ENCODE measurements at regions not wholly inside any gene's neighbourhood (a gene's known extent, or its start where the extent isn't known, plus 50 kb on each side); places are given as distances from the start of the nearest gene placed in this dataset.

GRCh38 chr2:185372188-185372587 lies 366.4 kb upstream of the FSIP2 start:
- Histone ChIP-seq H3K36me3 (ENCODE audit: control insufficient read depth, insufficient read depth, low read length) (no peaks in the 10 kb centered on the region), H3K4me3 (ENCODE audit: low read length) (no peak overlapping the region), H3K27ac (ENCODE audit: low read length) (no peak overlapping the region), H3K27me3 (ENCODE audit: control insufficient read depth, insufficient read depth, low read length) (no peaks in the 10 kb centered on the region), H3K4me1 (ENCODE audit: control insufficient read depth, insufficient read depth, low read length) (no peaks in the 10 kb centered on the region), H3K9me3 (ENCODE audit: control insufficient read depth, insufficient read depth, low read length) (no peaks in the 10 kb centered on the region)
- no peak for DNase-seq (ENCODE audit: low read depth, low spot score)
- WGBS (ENCODE audit: insufficient coverage, insufficient read length) = no CpG with 5 or more reads among the region's 3 CpGs

GRCh38 chr2:185373229-185373628 lies 365.4 kb upstream of the FSIP2 start:
- H3K9me3 ChIP-seq (ENCODE audit: control insufficient read depth, insufficient read depth, low read length) = no peaks in the 10 kb centered on the region
- no peak overlapping the region for H3K4me3 ChIP-seq (ENCODE audit: low read length)
- no peak for DNase-seq (ENCODE audit: low read depth, low spot score)
- H3K27me3 ChIP-seq (ENCODE audit: control insufficient read depth, insufficient read depth, low read length) = no peaks in the 10 kb centered on the region
- no peak overlapping the region for H3K27ac ChIP-seq (ENCODE audit: low read length)
- no peaks in the 10 kb centered on the region for H3K4me1 ChIP-seq (ENCODE audit: control insufficient read depth, insufficient read depth, low read length)
- H3K36me3 ChIP-seq (ENCODE audit: control insufficient read depth, insufficient read depth, low read length) = no peaks in the 10 kb centered on the region
- no CpG with 5 or more reads among the region's 2 CpGs for WGBS (ENCODE audit: insufficient coverage, insufficient read length)

GRCh38 chr2:185374878-185375277 lies 363.7 kb upstream of the FSIP2 start:
- Histone ChIP-seq H3K36me3 (ENCODE audit: control insufficient read depth, insufficient read depth, low read length) (no peaks in the 10 kb centered on the region), H3K27ac (ENCODE audit: low read length) (no peak overlapping the region), H3K4me1 (ENCODE audit: control insufficient read depth, insufficient read depth, low read length) (no peaks in the 10 kb centered on the region), H3K4me3 (ENCODE audit: low read length) (no peak overlapping the region), H3K9me3 (ENCODE audit: control insufficient read depth, insufficient read depth, low read length) (no peaks in the 10 kb centered on the region), H3K27me3 (ENCODE audit: control insufficient read depth, insufficient read depth, low read length) (no peaks in the 10 kb centered on the region)
- no peak for DNase-seq (ENCODE audit: low read depth, low spot score)
- no CpG with 5 or more reads among the region's 2 CpGs for WGBS (ENCODE audit: insufficient coverage, insufficient read length)

GRCh38 chr2:185375731-185376130 lies 362.9 kb upstream of the FSIP2 start:
- Histone ChIP-seq H3K9me3 (ENCODE audit: control insufficient read depth, insufficient read depth, low read length) (no peaks in the 10 kb centered on the region), H3K4me1 (ENCODE audit: control insufficient read depth, insufficient read depth, low read length) (no peaks in the 10 kb centered on the region), H3K36me3 (ENCODE audit: control insufficient read depth, insufficient read depth, low read length) (no peaks in the 10 kb centered on the region), H3K27me3 (ENCODE audit: control insufficient read depth, insufficient read depth, low read length) (no peaks in the 10 kb centered on the region), H3K27ac (ENCODE audit: low read length) (no peak overlapping the region), H3K4me3 (ENCODE audit: low read length) (no peak overlapping the region)
- no CpG with 5 or more reads among the region's 3 CpGs for WGBS (ENCODE audit: insufficient coverage, insufficient read length)
- DNase-seq (ENCODE audit: low read depth, low spot score) = no peak

GRCh38 chr2:185381631-185382030 lies 357.0 kb upstream of the FSIP2 start:
- Histone ChIP-seq H3K9me3 (ENCODE audit: control insufficient read depth, insufficient read depth, low read length) (no peaks in the 10 kb centered on the region), H3K4me1 (ENCODE audit: control insufficient read depth, insufficient read depth, low read length) (no peaks in the 10 kb centered on the region), H3K4me3 (ENCODE audit: low read length) (no peak overlapping the region), H3K27ac (ENCODE audit: low read length) (no peak overlapping the region), H3K27me3 (ENCODE audit: control insufficient read depth, insufficient read depth, low read length) (no peaks in the 10 kb centered on the region), H3K36me3 (ENCODE audit: control insufficient read depth, insufficient read depth, low read length) (no peaks in the 10 kb centered on the region)
- no peak for DNase-seq (ENCODE audit: low read depth, low spot score)
- no CpG with 5 or more reads among the region's 1 CpG for WGBS (ENCODE audit: insufficient coverage, insufficient read length)

- no peak overlapping the region for H3K4me3 ChIP-seq (ENCODE audit: low read length)
- no peaks in the 10 kb centered on the region for H3K27me3 ChIP-seq (ENCODE audit: control insufficient read depth, insufficient read depth, low read length)
- no peaks in the 10 kb centered on the region for H3K4me1 ChIP-seq (ENCODE audit: control insufficient read depth, insufficient read depth, low read length)
- H3K27ac ChIP-seq (ENCODE audit: low read length) = no peak overlapping the region
- no CpG with 5 or more reads among the region's 2 CpGs for WGBS (ENCODE audit: insufficient coverage, insufficient read length)
- no peaks in the 10 kb centered on the region for H3K9me3 ChIP-seq (ENCODE audit: control insufficient read depth, insufficient read depth, low read length)
- no peaks in the 10 kb centered on the region for H3K36me3 ChIP-seq (ENCODE audit: control insufficient read depth, insufficient read depth, low read length)
- DNase-seq (ENCODE audit: low read depth, low spot score) = no peak
Observed at GRCh38 chr2:185384822-185385560, 353.6 kb upstream of the FSIP2 start.

- Histone ChIP-seq H3K36me3 (ENCODE audit: control insufficient read depth, insufficient read depth, low read length) (no peaks in the 10 kb centered on the region), H3K4me3 (ENCODE audit: low read length) (no peak overlapping the region), H3K27me3 (ENCODE audit: control insufficient read depth, insufficient read depth, low read length) (no peaks in the 10 kb centered on the region), H3K9me3 (ENCODE audit: control insufficient read depth, insufficient read depth, low read length) (no peaks in the 10 kb centered on the region), H3K4me1 (ENCODE audit: control insufficient read depth, insufficient read depth, low read length) (no peaks in the 10 kb centered on the region), H3K27ac (ENCODE audit: low read length) (no peak overlapping the region)
- WGBS (ENCODE audit: insufficient coverage, insufficient read length) = no CpG with 5 or more reads among the region's 2 CpGs
- no peak for DNase-seq (ENCODE audit: low read depth, low spot score)
Observed at GRCh38 chr2:185388226-185388625, 350.4 kb upstream of the FSIP2 start.

GRCh38 chr2:185391543-185391942 lies 347.1 kb upstream of the FSIP2 start:
- no peak overlapping the region for H3K27ac ChIP-seq (ENCODE audit: low read length)
- no peaks in the 10 kb centered on the region for H3K27me3 ChIP-seq (ENCODE audit: control insufficient read depth, insufficient read depth, low read length)
- H3K4me1 ChIP-seq (ENCODE audit: control insufficient read depth, insufficient read depth, low read length) = 0 out of 2 replicates have a peak, but pooled peaks cover 1% of the 10 kb centered on the region
- H3K9me3 ChIP-seq (ENCODE audit: control insufficient read depth, insufficient read depth, low read length) = no peaks in the 10 kb centered on the region; the same call in 1 of the 2 replicates
- H3K4me3 ChIP-seq (ENCODE audit: low read length) = no peak overlapping the region
- no peaks in the 10 kb centered on the region for H3K36me3 ChIP-seq (ENCODE audit: control insufficient read depth, insufficient read depth, low read length)
- no peak for DNase-seq (ENCODE audit: low read depth, low spot score)

- H3K4me1 ChIP-seq (ENCODE audit: control insufficient read depth, insufficient read depth, low read length) = 0 out of 2 replicates have a peak, but pooled peaks cover 1% of the 10 kb centered on the region
- no peak for DNase-seq (ENCODE audit: low read depth, low spot score)
- no CpG with 5 or more reads among the region's 5 CpGs for WGBS (ENCODE audit: insufficient coverage, insufficient read length)
Observed at GRCh38 chr2:185393091-185393490, 345.5 kb upstream of the FSIP2 start.

GRCh38 chr2:185402474-185402873 lies 336.1 kb upstream of the FSIP2 start:
- no peaks in the 10 kb centered on the region for H3K9me3 ChIP-seq (ENCODE audit: control insufficient read depth, insufficient read depth, low read length)
- WGBS (ENCODE audit: insufficient coverage, insufficient read length) = no CpG with 5 or more reads among the region's 1 CpG

More at GRCh38 chr2:185393091-185393490, 345.5 kb upstream of the FSIP2 start:
- Histone ChIP-seq H3K4me3 (ENCODE audit: low read length) (no peak overlapping the region), H3K27ac (ENCODE audit: low read length) (no peak overlapping the region), H3K36me3 (ENCODE audit: control insufficient read depth, insufficient read depth, low read length) (no peaks in the 10 kb centered on the region), H3K27me3 (ENCODE audit: control insufficient read depth, insufficient read depth, low read length) (no peaks in the 10 kb centered on the region), H3K9me3 (ENCODE audit: control insufficient read depth, insufficient read depth, low read length) (no peaks in the 10 kb centered on the region; the same call in 1 of the 2 replicates)

GRCh38 chr2:185404578-185404977 lies 334.0 kb upstream of the FSIP2 start:
- WGBS (ENCODE audit: insufficient coverage, insufficient read length) = 100% methylated on average over 1 of the region's 2 CpGs
- DNase-seq (ENCODE audit: low read depth, low spot score) = no peak
- no peak overlapping the region for H3K4me3 ChIP-seq (ENCODE audit: low read length)
- no peaks in the 10 kb centered on the region for H3K9me3 ChIP-seq (ENCODE audit: control insufficient read depth, insufficient read depth, low read length)
- no peaks in the 10 kb centered on the region for H3K27me3 ChIP-seq (ENCODE audit: control insufficient read depth, insufficient read depth, low read length)
- H3K4me1 ChIP-seq (ENCODE audit: control insufficient read depth, insufficient read depth, low read length) = no peaks in the 10 kb centered on the region
- H3K36me3 ChIP-seq (ENCODE audit: control insufficient read depth, insufficient read depth, low read length) = no peaks in the 10 kb centered on the region
- H3K27ac ChIP-seq (ENCODE audit: low read length) = no peak overlapping the region

More at GRCh38 chr2:185402474-185402873, 336.1 kb upstream of the FSIP2 start:
- Histone ChIP-seq H3K27me3 (ENCODE audit: control insufficient read depth, insufficient read depth, low read length) (no peaks in the 10 kb centered on the region), H3K36me3 (ENCODE audit: control insufficient read depth, insufficient read depth, low read length) (no peaks in the 10 kb centered on the region), H3K4me3 (ENCODE audit: low read length) (no peak overlapping the region), H3K27ac (ENCODE audit: low read length) (no peak overlapping the region), H3K4me1 (ENCODE audit: control insufficient read depth, insufficient read depth, low read length) (no peaks in the 10 kb centered on the region)
- no peak for DNase-seq (ENCODE audit: low read depth, low spot score)

Data from iPS DF 6.9 (cell line).